Liver (tissue), 3 donors: ENCODE measurements at regions not wholly inside any gene's neighbourhood (a gene's known extent, or its start where the extent isn't known, plus 50 kb on each side); places are given as distances from the start of the nearest gene placed in this dataset.

Experiments
- CTCF ChIP-seq: fragments of 150-350 bp; IDR thresholded peaks from 2 replicates; pipeline ENCODE4 v1.5.1; 2017; ENCODE audit warnings: improper control_type of control experiment, low read depth, low read length; ENCODE audit not compliant: missing input control
- EGR1 ChIP-seq, 2 donors: IDR thresholded peaks; 2 replicates each; pipeline ENCODE4 v1.6.1; 2016 to 2018; ENCODE audit warnings: antibody characterized with exemption in 2 of 2, low read depth in 2 of 2
- FOXA1 ChIP-seq: IDR thresholded peaks from 2 replicates; pipeline ENCODE4 v1.6.1; 2016; ENCODE audit warnings: antibody characterized with exemption
- GABPA ChIP-seq, 2 donors: IDR thresholded peaks in 1 of 2; conservative IDR thresholded peaks in 1 of 2; 2 replicates each; pipeline ENCODE4 v1.6.1; 2016; ENCODE audit warnings: antibody characterized with exemption in 2 of 2, mild to moderate bottlenecking in 1 of 2, moderate library complexity in 1 of 2
- HNF4A ChIP-seq, 2 donors: conservative IDR thresholded peaks; 2 replicates each; pipeline ENCODE4 v1.6.1; 2016; ENCODE audit warnings: antibody characterized with exemption in 2 of 2, mild to moderate bottlenecking in 2 of 2
- HNF4G ChIP-seq: IDR thresholded peaks from 2 replicates; pipeline ENCODE4 v1.6.1; 2016; ENCODE audit warnings: antibody characterized with exemption
- JUND ChIP-seq, 2 donors: IDR thresholded peaks; 2 replicates each; pipeline ENCODE4 v1.6.1; 2016; ENCODE audit warnings: antibody characterized with exemption in 2 of 2
- MAX ChIP-seq: IDR thresholded peaks from 2 replicates; pipeline ENCODE4 v1.6.1; 2016; ENCODE audit warnings: antibody characterized with exemption
- RAD21 ChIP-seq, 2 donors: IDR thresholded peaks; 2 replicates each; pipeline ENCODE4 v1.6.1; 2016; ENCODE audit warnings: antibody characterized with exemption in 2 of 2, mild to moderate bottlenecking in 2 of 2
- REST ChIP-seq: IDR thresholded peaks from 2 replicates; pipeline ENCODE4 v1.6.1; 2016; ENCODE audit warnings: antibody characterized with exemption, mild to moderate bottlenecking
- SP1 ChIP-seq: IDR thresholded peaks from 2 replicates; pipeline ENCODE4 v1.6.1; 2018; ENCODE audit warnings: antibody characterized with exemption, mild to moderate bottlenecking
- TAF1 ChIP-seq: conservative IDR thresholded peaks from 2 replicates; pipeline ENCODE4 v1.6.1; 2016; ENCODE audit warnings: antibody characterized with exemption, mild to moderate bottlenecking
- YY1 ChIP-seq: IDR thresholded peaks from 2 replicates; pipeline ENCODE4 v1.6.1; 2016; ENCODE audit warnings: antibody characterized with exemption, mild to moderate bottlenecking
- ZBTB33 ChIP-seq: IDR thresholded peaks from 2 replicates; pipeline ENCODE4 v1.6.1; 2016; ENCODE audit warnings: antibody characterized with exemption
- donor health status: healthy.
- donor health status: healthy.

GRCh38 chr3:10585945-10586344 is 80.6 kb upstream of the ATP2B2 start:
- TF ChIP-seq HNF4G, result no peak
- no peak for TF ChIP-seq CTCF
- TF ChIP-seq GABPA (IDR thresholded peaks at IDR 0.05 in 1 of 2, conservative IDR thresholded peaks at IDR 0.05 in 1 of 2), result no peak
- no peak for TF ChIP-seq MAX
- no peak for TF ChIP-seq TAF1
- no peak for TF ChIP-seq REST
- no peak for TF ChIP-seq HNF4A (conservative IDR thresholded peaks at IDR 0.05)
- TF ChIP-seq JUND (IDR thresholded peaks at IDR 0.05), result no peak
- no peak for TF ChIP-seq FOXA1
- no peak for TF ChIP-seq RAD21 (IDR thresholded peaks at IDR 0.05)
- no peak for TF ChIP-seq SP1
- no peak for TF ChIP-seq YY1
- no peak for TF ChIP-seq ZBTB33
- TF ChIP-seq EGR1 (IDR thresholded peaks at IDR 0.05; ENCODE audit: low read depth in 2 of 2), result no peak
